NCI-H1048 (cell line): ENCODE measurements at regions not wholly inside any gene's neighbourhood (a gene's known extent, or its start where the extent isn't known, plus 50 kb on each side); places are given as distances from the start of the nearest gene placed in this dataset.
"Not testable (repeated sequence)": the region's sequence is repeated elsewhere in the genome, so short reads cannot be mapped to it uniquely, and the experiment has no call there.

ENCODE experiments used
- DNase-seq: peaks from one replicate; lab custom pipeline; 2025; lab: John Stamatoyannopoulos, UW

DNA sequence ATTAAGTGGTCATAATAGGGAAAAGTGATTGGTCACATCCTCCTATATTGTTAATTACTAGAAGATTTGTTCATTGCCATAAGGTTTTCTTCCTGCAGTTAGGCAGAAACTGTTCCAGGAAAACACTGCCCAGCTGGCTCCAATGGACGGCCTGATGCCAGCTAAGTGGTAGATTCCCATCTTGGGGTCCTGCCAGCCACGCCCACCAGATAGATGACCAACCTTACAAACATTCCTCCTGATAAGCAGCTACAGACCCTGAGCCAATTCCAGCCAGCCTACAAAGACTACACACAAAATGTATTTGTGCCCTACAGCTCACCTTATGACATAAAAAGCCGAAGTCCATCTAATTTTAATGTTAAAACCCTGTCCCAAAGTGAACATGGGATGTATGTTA lies 685.9 kb upstream of the USP15 start:
- no peak for DNase-seq

DNA sequence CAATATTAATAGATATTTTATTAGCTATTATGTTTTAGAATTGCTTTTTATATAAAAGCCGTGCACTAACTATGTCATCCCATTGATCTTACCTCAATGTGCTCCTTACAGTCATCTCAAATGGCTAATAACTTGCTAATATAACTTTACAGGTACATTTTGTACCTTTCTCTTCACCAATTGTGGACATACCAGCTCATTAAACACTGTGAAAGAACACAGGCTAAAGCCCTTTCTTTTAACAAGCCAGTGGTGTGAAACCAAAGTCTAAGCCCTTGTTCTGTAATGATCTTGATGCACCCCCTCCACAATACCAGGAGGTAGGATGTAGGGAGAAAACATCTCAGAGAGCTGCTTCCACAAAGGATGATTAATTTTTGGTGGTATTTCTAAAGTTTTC lies 675.3 kb upstream of the USP15 start:
- DNase-seq: no peak

DNA sequence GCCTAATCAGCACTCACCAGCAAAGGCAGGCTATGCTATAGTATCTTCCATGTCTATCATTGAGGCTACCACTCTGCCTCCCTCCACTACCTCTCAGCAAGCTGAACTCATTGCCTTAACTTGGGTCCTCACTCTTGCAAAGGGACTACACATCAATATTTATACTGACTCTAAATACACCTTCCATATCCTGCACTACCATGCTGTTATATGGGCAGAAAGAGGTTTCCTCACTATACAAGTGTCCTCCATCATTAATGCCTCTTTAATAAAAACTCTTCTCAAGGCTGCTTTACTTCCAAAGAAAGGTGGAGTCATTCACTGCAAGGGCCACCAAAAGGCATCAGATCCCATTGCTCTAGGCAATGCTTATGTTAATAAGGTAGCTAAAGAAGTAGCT lies 669.3 kb upstream of the USP15 start:
- not testable (repeated sequence) for DNase-seq

DNA sequence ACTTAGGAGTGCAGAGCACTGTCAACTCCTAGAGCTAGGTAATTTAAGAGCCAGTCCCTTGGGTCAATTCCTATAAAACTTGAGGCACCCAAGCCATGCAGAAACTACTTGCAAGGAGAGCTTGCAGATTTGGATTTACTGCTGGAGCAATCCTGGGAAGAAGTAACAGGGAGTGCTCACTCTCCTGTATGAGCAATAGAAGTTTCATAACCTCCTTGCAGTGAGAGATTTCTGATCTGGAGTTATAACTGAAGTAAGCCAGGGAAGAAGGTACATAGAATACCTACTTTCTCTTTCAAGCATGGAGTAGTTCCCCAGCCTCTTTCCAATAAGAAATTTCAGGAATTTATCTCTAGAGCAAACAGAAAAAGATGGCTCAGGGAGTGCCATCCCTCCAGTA lies 650.1 kb upstream of the USP15 start:
- no peak for DNase-seq

DNA sequence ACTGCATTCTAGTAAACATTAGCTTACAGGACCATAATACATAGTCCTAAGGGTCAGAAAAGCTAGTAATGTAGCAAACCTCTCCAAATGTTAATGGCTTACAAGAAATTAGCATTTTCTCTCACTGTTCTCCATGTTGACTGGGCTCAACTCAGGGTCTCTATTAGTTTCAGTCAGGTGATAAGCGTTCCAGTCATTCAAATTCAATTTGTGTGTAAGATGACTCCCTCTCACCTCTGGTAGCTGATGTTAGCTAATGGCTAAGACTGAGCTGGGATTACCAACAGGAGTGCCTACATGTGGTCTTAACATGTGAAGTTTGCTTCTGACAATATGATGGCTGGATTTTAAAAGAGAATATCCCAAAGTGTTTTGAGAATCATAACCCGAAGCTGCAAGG lies 630.5 kb upstream of the USP15 start:
- no peak for DNase-seq

DNA sequence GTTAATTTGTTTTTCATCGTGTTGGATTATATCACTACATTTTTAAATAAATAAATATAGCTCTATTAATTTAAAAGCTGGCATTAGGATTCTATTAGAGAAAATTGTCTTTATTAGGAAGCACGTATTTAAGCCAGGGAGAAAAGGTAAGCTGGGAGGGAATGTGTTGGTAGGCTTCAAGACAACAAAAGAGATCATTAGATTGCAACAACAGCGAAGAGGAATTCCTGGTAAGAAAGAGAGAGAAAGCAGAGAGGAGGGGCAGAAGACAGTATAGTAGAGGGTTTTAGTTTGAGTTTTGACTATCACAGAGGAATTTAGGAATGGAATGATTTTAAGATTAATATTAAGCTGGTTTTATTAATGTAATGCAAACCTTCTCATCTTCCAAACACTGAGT lies 613.6 kb upstream of the USP15 start:
- DNase-seq: no peak

DNA sequence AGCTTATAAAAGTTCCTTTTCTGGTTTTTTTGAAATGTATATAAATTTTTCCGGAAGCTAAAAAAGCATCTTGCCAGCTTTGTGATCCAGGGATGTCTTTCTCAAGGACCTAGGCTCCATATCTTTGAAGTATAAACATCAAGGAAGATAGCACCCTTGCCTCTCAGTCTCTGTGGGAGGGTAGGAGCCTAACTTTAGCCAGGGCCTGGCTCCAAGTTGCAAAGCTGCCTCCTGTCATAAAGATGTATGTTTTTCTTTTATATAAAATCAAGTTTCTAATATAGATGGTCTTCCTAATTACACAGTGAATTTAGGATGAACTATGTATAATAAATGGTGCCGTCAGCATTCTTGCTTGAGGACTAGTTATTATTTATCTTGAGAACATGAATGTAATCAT lies 612.6 kb upstream of the USP15 start:
- DNase-seq: no peak

DNA sequence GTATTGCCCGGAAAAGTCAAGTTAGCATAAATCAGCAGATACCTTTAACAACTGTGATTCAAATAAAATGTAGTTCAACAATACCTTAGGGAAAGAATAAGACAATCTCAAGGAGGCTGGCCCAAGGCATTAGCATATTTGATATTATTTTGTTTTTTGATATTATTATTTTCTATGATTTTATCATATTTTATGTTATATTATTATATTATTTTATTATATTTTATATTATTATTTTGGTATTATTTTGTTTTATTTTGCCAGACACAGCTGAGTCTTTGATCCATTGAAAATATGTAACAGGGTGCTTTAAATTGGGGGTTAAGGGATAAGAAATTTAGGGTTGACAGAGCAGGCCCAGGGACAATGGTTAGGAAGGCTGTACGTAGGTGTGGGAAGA lies 607.9 kb upstream of the USP15 start:
- DNase-seq: no peak

DNA sequence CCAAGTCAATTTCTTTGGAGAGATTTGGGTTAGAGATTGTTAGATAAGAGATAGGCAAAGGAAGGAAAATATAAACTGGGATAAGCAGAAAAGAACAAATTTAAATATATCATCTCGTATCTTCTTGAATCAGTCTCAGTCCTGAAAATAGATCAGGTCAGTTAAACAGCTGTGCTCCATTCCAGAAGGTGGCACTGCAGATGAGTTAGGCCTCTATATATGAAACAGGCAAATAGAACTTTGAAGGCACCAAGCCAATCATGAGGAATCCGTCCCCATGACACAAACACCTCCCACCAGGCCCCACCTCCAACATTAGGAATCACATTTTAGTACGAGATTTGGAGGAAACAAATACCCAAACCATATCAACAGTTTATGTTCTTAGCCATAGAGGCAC lies 605.5 kb upstream of the USP15 start:
- DNase-seq: no peak

DNA sequence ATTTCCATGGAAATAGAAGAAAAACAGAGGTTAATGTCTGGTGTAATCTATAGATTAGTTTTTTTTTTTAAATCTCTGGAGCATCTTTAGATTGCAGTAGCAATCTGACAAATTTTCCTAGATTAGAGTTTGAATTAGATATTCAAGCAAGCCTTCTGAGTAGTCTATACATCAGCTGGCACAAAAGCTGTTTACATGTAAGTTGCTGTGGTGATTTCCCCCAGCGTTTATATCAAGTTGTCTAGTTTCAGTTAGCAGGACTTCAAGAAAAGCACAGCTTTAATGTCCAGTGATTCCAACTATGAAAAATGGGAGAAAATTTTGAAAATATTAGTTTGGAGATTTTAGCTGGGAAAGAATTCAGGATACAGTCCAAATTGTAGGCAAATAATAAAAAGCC lies 605.0 kb upstream of the USP15 start:
- no peak for DNase-seq

DNA sequence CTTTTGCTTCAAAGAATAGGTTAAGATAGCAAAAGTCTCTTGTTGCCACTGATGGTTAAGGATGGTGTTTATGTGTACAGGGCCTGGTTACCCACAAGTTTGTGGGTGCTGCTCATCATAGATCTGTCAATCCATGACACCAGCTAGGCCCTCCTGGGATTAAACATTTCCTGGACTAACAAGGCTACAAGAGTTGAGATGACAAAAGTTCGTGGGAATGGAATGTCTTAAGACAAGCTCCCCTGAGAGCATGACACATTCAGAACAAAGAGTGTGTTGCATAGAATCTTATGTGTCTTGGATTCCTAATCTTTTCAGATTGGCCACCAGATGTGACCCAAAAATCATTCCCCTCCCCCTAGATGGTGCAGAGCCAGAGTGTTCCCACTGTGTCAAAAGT lies 592.5 kb upstream of the USP15 start:
- no peak for DNase-seq

DNA sequence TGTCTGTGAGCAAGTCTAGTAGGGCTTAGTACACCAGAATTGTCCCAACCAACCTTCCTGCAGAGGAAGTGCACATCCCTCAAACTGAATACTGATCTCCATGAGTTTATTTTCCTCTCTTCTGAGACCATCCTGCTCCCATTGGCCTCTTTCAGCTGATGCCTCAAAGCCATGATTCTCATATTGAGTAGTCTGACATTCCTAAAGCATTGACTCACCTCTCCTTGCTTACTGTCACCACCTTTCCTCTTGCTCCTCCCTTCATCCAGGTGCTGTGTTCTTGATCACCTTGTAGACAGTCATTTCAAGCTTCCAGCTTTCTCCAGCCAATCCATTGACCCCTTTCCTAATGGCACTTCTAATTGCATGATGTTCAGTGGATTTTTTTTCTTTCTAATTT lies 583.7 kb upstream of the USP15 start:
- no peak for DNase-seq

DNA sequence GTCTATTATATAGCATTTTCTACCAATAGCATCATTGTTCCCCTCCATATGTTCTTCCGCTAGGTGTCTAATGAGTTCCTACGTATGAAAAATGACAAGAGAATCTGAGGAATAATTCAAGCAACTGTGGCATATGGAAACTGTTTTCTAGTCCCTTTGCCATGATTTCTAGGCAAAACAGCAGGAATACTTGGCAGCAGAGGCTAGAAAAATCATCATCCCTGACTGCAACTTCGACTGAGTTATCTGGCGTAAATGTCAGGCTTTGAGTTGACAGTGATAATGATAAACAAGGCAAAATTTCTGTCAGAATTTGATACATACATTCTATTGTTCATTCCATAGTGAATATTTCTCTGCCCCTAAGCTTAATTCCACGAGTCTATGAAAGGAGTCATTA lies 572.8 kb upstream of the USP15 start:
- no peak for DNase-seq

DNA sequence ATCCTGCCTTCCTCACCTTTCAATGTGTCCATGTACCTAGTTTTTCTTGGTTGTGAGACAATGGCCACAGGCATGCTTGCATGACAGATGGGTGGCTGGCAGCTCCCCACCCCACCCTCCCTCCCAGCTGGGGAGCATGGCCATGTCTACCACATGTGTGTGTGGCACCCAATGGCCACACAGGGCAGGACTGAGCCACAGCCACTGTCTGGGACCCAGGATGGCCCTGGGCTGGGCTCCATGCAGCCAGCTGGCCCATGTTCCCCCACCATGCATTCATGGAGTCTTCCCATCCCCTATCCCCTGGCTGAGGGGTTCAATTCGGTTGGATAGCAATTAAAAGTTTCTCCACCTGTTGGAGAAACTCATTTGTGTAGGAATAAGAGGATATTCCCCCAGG lies 566.0 kb upstream of the USP15 start:
- no peak for DNase-seq

DNA sequence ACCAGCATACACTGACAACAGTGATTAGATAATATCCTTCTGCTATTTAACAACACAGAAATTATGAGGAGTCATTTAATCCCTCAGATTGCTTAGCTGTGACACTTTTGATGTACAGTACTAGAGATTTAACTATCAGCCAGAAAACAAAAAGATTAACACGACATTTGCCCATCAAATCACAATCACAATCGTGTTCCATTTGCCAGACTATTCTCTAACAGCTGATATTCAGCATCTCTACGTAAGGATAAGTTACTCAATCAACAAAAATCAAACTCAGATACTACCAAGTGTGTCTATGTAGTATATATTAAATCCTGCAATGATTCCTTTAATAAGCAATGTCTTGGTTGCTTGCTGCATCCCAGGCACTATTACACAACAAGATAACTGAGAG lies 558.7 kb upstream of the USP15 start:
- no peak for DNase-seq

DNA sequence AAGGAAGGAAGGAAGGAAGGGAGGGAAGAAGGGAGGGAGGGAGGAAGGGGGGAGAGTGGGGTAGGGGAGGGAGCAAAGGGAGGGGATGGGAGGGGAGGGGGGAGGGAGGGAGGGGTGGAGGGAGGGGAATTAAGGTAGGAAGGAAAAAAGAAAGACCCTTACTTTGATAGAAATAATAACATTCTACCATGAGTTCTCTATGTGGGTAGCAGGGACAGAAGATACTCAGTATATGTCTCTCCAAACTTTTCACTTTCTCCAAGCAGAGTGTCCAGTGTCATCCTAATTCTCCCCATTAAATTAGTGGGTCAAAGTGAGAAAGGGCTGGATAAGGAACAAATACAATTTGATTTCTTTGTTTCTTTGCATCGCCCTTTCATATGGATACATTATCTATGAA lies 553.4 kb upstream of the USP15 start:
- DNase-seq: no peak

DNA sequence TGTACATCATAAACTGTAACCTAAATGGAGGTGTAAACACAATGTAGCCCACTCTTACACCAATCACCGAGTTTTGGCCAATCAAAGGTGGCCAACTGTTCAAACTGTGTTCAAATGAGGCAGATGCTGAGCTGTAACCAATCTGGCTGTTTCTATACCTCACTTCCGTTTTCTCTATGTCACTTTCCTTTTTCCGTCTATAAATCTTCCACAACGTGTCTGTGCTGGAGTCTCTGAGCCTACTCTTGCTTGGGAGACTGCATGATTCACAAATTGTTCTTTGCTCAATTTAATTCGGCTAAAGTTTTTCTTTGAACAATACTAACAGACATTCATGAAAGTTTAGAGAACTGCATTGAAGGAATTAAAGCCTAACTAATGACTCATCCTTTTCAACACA lies 547.1 kb upstream of the USP15 start:
- no peak for DNase-seq

DNA sequence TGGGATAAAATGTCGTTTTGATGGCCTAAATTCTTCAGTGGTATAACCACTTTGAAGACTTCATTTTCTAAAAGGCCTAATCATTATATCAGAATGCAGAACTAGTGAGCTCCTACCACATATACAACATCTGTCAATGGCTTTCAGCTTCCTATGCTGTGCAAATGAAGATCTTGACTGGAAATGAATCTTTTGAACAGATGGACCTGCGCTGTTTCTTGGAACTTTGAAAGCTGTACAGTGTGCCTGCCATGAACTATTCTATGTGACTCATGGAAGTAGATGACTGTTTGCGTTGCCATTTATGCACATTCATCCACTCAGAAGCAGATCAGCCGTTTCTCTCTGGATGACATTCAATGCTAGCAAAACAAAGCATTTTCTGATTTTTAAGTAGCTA lies 542.2 kb upstream of the USP15 start:
- no peak for DNase-seq

DNA sequence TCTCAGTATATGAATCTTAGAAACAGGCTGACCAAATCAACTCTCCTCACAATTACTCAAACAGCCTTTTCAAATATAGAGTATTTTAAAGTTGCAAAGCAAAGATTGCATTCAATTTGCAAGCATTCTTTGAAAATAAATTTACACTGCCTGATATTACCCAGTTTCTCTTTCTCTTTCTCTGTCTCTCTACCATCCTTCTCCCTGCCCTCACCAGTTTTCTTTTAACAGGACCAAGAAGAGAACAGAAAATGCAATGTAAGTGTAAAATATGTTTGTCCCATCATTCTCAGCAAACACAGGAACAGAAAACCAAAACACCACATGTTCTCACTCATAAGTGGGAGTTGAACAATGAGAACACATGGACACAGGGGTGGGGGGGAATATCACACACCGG lies 520.3 kb upstream of the USP15 start:
- no peak for DNase-seq

DNA sequence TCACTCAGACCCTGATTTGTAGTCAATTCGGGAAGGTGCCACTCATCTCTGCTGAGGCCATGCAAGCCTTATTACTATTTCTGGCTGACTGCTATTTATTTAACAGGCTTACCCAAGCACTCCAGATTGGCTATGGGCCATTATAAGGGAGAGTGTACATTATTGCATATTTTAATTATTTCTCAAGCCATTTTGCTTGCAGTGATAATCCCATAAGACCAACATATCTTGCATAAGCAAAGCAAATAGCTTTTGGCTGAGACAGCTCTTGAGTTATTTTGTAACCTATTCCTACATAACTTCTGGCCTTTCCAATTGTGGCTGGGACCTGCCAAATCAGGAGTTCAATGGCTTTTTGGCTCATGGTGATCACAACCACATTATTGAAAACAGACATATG lies 509.6 kb upstream of the USP15 start:
- no peak for DNase-seq

DNA sequence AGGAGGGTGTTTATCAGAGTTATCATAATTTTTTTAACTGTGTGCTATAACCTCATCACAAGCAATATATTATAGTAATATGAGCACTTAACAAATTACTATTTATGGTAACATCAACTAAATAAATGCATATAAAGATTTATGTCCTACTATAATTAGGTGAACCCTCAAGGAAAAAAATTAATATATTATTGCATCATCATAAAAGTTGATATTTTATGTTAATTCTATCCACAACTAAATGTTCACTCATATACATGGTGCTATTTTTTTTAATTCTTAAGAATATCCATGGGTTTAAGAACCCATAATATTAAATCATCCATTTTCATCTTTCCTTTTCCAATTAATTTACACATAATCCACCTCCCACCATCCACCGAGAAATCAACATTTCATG lies 506.0 kb upstream of the USP15 start:
- no peak for DNase-seq

DNA sequence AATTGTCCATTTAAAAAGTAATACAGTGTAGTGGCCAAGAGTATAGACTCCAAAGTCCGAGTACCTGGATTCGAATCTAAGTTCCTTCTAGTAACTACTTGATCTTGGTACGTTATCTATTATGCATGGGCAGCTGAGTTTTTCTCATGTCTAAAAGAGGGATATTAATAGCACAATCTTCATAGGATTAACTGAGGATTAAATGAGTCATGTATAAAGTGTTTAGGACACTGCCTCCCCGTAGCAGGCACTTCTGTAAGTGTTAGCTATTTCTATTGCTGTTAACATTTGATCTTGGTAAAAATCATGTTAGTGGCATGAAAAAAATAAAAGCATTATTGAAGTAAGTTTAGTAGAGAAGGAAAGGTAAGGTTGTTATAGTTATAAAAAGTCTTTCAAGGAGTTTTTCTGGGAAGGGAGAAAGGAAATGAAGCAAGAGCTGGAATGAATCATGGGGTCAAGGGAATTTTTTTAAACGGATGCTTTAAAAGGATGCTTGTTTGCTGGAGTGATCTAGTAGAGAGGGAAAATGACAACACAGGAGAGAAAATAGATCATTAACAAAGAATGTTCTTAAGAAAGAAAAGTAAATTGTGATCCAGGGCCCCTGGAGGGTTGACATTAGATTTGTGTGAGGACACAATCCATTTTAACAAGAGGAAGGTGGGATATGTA lies 502.2 kb upstream of the USP15 start:
- DNase-seq: no peak

DNA sequence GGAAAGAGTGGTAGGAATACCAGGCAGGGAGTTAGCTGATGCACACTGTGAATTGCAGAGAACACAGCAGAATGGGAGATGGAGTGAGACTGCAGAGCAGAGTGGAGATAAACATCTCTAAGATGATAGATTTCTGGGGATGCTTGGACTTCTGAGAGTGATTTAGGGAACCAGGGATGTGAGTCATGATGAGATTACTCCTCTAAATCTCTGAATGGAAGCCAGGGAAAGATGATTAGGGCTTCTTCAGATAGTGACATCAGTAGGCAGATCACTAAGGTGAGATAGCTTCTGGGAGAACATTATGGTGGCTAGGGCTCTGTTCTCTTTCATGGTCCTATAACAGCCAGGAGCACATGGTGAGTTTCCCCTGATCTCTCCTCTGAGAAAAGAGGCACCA lies 501.5 kb upstream of the USP15 start:
- no peak for DNase-seq

DNA sequence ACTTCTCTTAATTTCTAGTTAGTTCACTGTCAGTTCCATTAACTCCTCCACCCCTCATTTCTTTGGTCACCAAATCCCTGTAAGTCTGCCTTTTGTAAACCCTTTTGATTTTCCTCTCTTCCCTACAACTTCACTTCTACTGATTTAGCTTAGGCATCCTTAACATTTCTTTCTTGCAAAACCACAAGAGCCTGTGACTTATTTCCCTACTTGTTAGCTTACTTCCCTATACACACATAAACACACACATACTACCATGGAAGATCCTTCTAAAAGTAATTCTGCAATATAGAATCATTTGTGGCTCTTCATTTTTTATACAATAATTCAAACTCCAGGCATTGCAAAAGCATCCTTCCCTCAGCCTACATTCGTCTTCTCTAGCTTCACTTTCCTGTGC lies 494.3 kb upstream of the USP15 start:
- no peak for DNase-seq

DNA sequence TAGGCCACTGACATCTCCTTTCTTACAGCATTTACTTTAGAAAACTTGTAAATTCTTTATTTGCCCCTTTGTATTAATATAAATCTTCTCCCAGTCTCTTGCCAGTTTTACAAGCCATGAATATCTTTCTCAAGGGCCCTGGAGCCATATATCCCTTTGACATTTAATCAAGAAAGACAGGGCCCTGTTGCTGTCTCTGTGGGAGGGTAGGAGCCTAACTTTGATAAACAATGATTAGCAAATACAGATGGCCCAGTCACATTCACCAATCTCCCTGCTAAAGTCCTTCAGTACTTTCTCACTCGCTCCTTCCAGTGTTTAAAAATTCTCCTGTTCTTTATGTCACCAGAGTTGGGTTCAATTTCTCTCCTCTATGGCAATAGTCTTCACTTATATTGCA lies 479.8 kb upstream of the USP15 start:
- DNase-seq: no peak
